Activated CD4-positive, alpha-beta memory T cell treated with anti-CD3 and anti-CD28 coated beads, Interleukin-2, amount 10 ng/mL, durations not matched to agents 7 days and 5 days (primary cell): ENCODE measurements at regions not wholly inside any gene's neighbourhood (a gene's known extent, or its start where the extent isn't known, plus 50 kb on each side); places are given as distances from the start of the nearest gene placed in this dataset.
"Not testable (repeated sequence)": the region's sequence is repeated elsewhere in the genome, so short reads cannot be mapped to it uniquely, and the experiment has no call there.

ENCODE experiments used
- CTCF ChIA-PET: fragments of 350-600 bp; sonication (Branson Sonifier 250); formaldehyde crosslinking; loops from one replicate; lab custom pipeline; 2021; ENCODE audit warnings: antibody characterized with exemption, inconsistent platforms; lab: Charles Lee
- POLR2A ChIA-PET: fragments of 350-600 bp; sonication (Branson Sonifier 250); formaldehyde crosslinking; loops from one replicate; lab custom pipeline; 2021; ENCODE audit warnings: antibody characterized with exemption; lab: Charles Lee
- DNase-seq: peaks from one replicate; pipeline ENCODE4 v3.0.0-alpha.2; 2020
- H3K27ac Mint-ChIP-seq: one replicate; pipeline ENCODE4 v1.8.0; 2021; ENCODE audit warnings: mild to moderate bottlenecking, mixed read lengths
- H3K27me3 Mint-ChIP-seq: one replicate; pipeline ENCODE4 v1.8.0; 2021; ENCODE audit warnings: mixed read lengths
- H3K36me3 Mint-ChIP-seq: one replicate; pipeline ENCODE4 v1.8.0; 2021; ENCODE audit warnings: low read depth, mixed read lengths
- H3K4me1 Mint-ChIP-seq: one replicate; pipeline ENCODE4 v1.8.0; 2021; ENCODE audit warnings: mixed read lengths
- H3K4me3 Mint-ChIP-seq: one replicate; pipeline ENCODE4 v1.8.0; 2021; ENCODE audit warnings: mild to moderate bottlenecking, mixed read lengths
- H3K9me3 Mint-ChIP-seq: one replicate; pipeline ENCODE4 v1.8.0; 2021; ENCODE audit warnings: mixed read lengths

DNA sequence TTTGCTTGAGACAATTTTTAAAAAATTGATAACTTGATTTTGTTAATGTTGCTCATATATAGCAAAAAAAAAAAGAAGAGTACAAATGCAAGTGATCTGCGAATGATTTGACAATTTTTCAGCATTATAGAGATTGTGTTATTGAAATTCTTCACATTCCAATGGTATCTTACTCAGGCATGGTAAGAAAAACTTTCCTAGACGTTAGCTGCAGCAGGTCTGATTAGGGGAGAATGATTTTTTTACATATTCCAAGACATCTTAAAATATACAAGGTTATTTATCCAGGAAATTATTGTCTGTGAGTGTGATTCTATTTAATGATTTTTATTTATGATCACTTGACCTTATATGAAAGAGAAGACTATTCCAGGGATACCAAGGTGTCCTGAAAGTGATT lies 361.9 kb downstream of the MAT2B start:
- Mint-ChIP-seq H3K27me3 (no peaks in the 10 kb centered on the region), H3K9me3 (no peaks in the 10 kb centered on the region), H3K36me3 (no peaks in the 10 kb centered on the region), H3K4me1 (no peaks in the 10 kb centered on the region), H3K27ac (no peak overlapping the region), H3K4me3 (no peak overlapping the region)
- ChIA-PET POLR2A (no interaction called here), CTCF (no interaction called here)
- no peak for DNase-seq

DNA sequence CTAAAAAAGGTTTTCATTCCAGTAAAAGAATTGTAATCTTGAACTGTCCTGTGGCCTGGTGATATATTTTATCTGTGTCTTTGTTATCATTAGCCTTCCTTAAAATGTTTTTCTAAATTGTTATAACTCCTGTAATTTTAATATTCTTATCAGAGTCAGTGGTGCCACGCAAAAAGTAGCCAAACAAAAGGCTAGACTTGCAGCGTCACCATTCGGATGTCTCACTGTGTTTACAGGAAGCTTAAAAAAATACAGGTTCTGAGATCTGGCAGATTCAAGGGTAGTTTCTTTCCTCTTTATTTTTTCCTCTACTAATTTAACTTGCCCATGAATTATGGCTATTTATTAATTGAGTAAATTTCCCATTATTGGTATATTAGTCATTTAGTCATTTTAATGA lies 362.3 kb downstream of the MAT2B start:
- H3K27me3 Mint-ChIP-seq, result no peaks in the 10 kb centered on the region
- POLR2A ChIA-PET, result no interaction called here

DNA sequence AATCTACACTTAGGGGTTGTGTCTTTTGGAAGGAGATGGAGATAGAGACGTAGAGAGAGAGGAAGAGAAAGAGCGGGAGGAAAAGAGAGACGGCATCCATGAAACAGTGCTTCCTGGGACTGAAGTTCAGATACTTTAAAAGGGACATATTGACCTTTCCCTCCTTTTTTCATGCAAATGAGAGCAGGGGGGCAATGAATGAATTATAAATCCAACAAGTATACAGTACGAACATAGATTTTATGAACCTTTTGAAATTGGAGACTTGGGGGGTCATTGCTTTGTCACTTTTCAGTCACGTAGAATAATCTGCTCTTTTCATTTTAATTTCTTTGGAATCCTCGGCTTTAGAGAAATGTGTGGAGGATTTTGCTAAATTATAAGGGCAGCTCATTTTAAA lies 364.2 kb downstream of the MAT2B start:
- no peak for DNase-seq
- H3K27me3 Mint-ChIP-seq, result no peaks in the 10 kb centered on the region
- CTCF ChIA-PET, result no interaction called here
- no peaks in the 10 kb centered on the region for H3K4me1 Mint-ChIP-seq
- no peaks in the 10 kb centered on the region for H3K36me3 Mint-ChIP-seq
- H3K4me3 Mint-ChIP-seq, result no peak overlapping the region
- POLR2A ChIA-PET, result no interaction called here
- H3K27ac Mint-ChIP-seq, result no peak overlapping the region
- H3K9me3 Mint-ChIP-seq, result no peaks in the 10 kb centered on the region

More for the DNA sequence above, 362.3 kb downstream of the MAT2B start:
- Mint-ChIP-seq H3K36me3 (no peaks in the 10 kb centered on the region), H3K9me3 (no peaks in the 10 kb centered on the region), H3K27ac (no peak overlapping the region), H3K4me1 (no peaks in the 10 kb centered on the region), H3K4me3 (no peak overlapping the region)
- CTCF ChIA-PET, result no interaction called here
- DNase-seq, result no peak

DNA sequence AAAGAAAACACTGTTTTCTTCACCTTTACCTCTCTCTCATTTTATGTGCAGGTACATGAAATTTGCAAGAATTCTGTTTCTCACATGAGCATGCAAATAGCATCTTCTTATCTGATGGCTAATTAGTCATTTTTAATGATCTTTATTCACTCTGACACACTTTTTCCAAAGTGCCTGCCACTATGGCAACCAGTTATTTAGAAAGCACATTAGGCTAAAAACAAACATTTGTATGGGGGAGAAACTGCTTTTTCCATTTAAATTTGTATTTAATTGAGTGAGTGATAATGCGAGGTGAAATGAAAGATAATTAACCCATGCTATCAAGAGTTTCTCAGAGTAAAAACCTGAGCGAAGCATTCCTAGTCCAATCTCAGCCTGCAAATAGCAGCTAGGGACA lies 365.0 kb downstream of the MAT2B start:
- Mint-ChIP-seq H3K27me3 (no peaks in the 10 kb centered on the region), H3K9me3 (no peaks in the 10 kb centered on the region), H3K4me3 (no peak overlapping the region), H3K4me1 (no peaks in the 10 kb centered on the region), H3K27ac (no peak overlapping the region), H3K36me3 (no peaks in the 10 kb centered on the region)
- POLR2A ChIA-PET, result no interaction called here
- CTCF ChIA-PET, result no interaction called here
- DNase-seq, result no peak

DNA sequence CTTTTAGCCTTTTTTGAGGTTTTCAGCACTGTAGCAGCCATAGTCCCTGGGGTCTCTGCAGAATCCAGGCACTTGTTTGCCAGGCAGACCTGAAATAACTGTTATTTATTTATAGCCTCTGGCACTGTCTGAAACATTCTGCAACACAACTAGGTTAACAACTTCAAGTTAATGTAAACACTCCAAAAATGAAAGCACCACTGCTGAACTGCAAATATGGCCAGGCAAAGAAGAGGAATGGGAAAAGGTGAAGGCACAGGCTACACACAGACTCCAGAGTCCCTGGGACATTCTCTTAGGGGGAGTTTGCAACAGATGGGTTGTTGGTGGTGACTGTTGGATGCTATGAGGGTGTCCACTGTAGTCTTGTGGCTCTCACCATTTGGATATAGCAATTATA lies 369.0 kb downstream of the MAT2B start:
- H3K27me3 Mint-ChIP-seq, result no peaks in the 10 kb centered on the region
- H3K36me3 Mint-ChIP-seq, result no peaks in the 10 kb centered on the region
- H3K27ac Mint-ChIP-seq, result no peak overlapping the region
- ChIA-PET POLR2A (no interaction called here), CTCF (no interaction called here)
- no peaks in the 10 kb centered on the region for H3K4me1 Mint-ChIP-seq
- no peaks in the 10 kb centered on the region for H3K9me3 Mint-ChIP-seq
- no peak overlapping the region for H3K4me3 Mint-ChIP-seq
- no peak for DNase-seq

DNA sequence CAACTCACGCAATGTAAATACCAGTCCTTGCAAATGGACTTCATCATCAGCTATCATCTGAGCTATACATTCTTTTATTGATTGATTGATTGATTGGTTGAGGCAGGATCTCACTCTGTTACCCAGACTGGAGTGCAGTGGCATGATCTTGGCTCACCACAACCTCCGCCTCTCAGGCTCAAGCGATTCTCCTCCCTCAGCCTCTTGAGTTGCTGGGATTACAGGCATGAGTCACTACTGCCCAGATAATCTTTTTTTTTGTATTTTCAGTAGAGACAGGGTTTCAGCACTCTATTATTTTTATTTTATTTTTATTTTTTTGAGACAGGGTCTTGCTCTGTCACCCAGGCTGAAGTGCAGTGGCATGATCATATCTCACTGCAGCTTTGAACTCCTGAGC lies 369.5 kb downstream of the MAT2B start:
- CTCF ChIA-PET, H3K27me3 Mint-ChIP-seq: not testable (repeated sequence)
- POLR2A ChIA-PET, result interaction anchor here (0.6 kb wide), 1 partner anchor 1020 kb away, joined by 3 read pairs; no protein-coding TSS in a partner anchor

DNA sequence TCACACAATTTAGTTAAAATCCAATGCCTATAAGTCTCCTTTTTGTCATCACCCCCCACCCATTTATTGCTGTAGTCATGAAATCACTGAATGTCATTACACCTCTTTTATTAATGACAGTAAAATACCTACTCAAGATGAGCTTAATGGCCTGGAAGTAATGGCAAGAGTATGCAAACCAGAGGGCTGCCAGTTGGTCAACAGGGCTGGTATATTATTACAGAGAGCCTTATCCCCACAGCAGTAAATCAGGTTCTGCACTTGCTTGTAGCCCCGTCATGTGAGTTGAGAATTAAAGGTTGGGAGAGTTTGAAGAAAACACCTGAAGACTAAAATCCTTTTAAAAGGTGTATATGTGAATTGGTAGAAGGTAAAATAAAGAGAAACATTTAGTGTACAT lies 372.4 kb downstream of the MAT2B start:
- CTCF ChIA-PET, result no interaction called here
- no peak for DNase-seq
- Mint-ChIP-seq H3K27ac (no peak overlapping the region), H3K4me3 (no peak overlapping the region), H3K36me3 (no peaks in the 10 kb centered on the region), H3K9me3 (no peaks in the 10 kb centered on the region), H3K4me1 (no peaks in the 10 kb centered on the region), H3K27me3 (no peaks in the 10 kb centered on the region)
- POLR2A ChIA-PET, result no interaction called here

More for the DNA sequence above, 369.5 kb downstream of the MAT2B start:
- not testable (repeated sequence) for DNase-seq, H3K27ac Mint-ChIP-seq, H3K4me1 Mint-ChIP-seq, H3K36me3 Mint-ChIP-seq, H3K9me3 Mint-ChIP-seq, H3K4me3 Mint-ChIP-seq

DNA sequence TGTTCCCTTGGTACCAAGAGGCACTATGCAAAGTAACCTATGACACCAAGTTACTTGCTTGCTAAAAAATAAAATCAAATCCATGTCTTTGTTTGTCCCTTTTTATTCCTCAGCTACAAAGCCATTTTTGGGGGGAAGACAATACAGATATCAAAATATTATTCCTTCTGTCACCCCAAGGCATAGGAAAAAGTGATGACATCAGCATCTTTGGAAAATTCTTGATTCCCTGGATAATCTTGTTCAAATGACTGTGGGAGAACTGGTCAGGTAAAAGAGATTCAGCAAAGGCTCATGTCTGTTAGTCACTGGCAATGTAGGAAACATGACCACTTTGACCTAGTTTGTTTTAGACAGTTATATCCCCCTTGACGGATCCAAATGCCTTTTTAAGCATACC lies 373.1 kb downstream of the MAT2B start:
- ChIA-PET CTCF (no interaction called here), POLR2A (no interaction called here)
- Mint-ChIP-seq H3K9me3 (no peaks in the 10 kb centered on the region), H3K36me3 (no peaks in the 10 kb centered on the region), H3K4me3 (no peak overlapping the region), H3K27ac (no peak overlapping the region), H3K4me1 (no peaks in the 10 kb centered on the region), H3K27me3 (no peaks in the 10 kb centered on the region)
- no peak for DNase-seq

DNA sequence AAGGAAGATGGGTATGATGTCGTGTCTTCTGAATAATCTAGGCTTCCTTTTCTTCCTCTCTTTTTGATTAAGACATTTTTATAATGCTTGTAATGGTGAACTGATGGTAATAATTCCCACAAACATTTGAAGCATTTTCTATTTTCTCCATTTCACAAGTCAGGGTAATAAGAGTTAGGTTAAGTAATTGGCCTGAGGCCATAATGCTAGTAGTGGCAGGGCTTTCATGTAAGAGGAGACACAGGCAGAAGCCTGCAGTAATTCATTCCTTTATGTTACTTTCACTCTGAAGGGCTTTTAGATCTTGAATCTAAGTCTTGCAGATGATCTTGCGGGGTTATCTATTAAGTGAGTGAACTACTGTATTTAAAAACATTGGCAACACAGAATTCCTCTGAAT lies 374.9 kb downstream of the MAT2B start:
- no peaks in the 10 kb centered on the region for H3K4me1 Mint-ChIP-seq
- no peaks in the 10 kb centered on the region for H3K9me3 Mint-ChIP-seq
- no peak for DNase-seq
- POLR2A ChIA-PET, result no interaction called here
- H3K36me3 Mint-ChIP-seq, result no peaks in the 10 kb centered on the region
- no peak overlapping the region for H3K27ac Mint-ChIP-seq
- no peak overlapping the region for H3K4me3 Mint-ChIP-seq
- CTCF ChIA-PET, result no interaction called here
- H3K27me3 Mint-ChIP-seq, result no peaks in the 10 kb centered on the region

DNA sequence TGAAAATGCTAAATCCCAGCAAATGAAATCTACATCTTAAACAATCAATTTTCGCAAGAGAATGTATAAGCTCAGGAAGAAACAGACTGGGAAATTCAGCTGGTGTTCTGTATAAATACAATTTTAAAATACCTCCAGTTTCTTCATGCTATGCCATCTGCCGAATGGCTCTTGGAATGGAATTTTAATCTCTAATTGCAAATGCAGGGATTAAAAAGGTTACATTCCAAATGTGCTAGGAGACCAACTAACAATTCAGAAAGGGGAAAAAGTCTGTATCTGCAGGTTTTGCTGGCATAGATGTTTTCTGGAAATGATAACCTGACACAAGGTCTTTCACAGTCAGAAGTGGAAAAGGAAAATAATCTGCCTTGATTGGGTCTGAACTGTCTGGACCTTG lies 379.7 kb downstream of the MAT2B start:
- no peak overlapping the region for H3K4me3 Mint-ChIP-seq
- CTCF ChIA-PET, result no interaction called here
- H3K27ac Mint-ChIP-seq, result no peak overlapping the region
- H3K36me3 Mint-ChIP-seq, result no peaks in the 10 kb centered on the region
- DNase-seq, result no peak
- POLR2A ChIA-PET, result no interaction called here
- no peaks in the 10 kb centered on the region for H3K9me3 Mint-ChIP-seq
- no peaks in the 10 kb centered on the region for H3K4me1 Mint-ChIP-seq
- no peaks in the 10 kb centered on the region for H3K27me3 Mint-ChIP-seq

DNA sequence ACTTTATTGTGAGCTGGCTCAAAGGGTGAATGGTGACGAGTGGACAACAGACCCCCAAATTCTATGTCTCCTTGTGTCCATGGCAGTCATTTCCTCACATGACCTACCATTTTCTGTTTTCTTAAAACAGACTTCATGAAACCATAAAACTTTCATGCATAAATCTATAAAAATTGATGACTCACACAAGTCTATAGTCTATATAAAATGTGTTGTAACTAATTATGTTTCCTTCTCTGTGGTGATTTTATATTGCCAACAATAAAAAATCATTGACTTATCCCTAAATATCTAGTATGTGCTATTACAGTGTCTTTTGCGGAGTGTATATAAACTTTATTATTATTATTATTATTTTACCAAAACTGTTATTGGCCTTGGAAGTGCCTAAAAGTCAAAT lies 382.4 kb downstream of the MAT2B start:
- Mint-ChIP-seq H3K4me1 (no peaks in the 10 kb centered on the region), H3K27ac (no peak overlapping the region)

DNA sequence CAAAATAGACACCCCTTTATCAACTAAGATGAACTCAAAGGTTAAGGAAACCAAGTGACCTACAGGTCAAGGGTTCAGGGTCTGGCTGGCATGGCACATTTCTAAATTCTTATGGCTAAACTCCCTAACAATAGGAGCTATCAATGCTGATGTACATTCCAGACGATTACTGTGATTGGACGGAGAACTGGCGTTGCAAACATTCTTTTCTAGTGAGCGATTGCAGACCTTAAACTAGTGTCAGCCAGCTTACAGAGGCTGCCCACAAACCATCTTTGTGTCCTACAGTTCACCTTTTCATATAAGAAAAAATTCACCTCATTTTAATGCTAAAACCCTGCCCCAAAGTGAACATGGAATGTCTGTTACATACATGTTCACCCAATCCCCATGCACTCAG lies 382.9 kb downstream of the MAT2B start:
- CTCF ChIA-PET, result no interaction called here
- no peak for DNase-seq
- H3K36me3 Mint-ChIP-seq, result no peaks in the 10 kb centered on the region
- no peaks in the 10 kb centered on the region for H3K9me3 Mint-ChIP-seq
- POLR2A ChIA-PET, result no interaction called here
- no peak overlapping the region for H3K27ac Mint-ChIP-seq
- no peaks in the 10 kb centered on the region for H3K27me3 Mint-ChIP-seq
- H3K4me3 Mint-ChIP-seq, result no peak overlapping the region
- H3K4me1 Mint-ChIP-seq, result no peaks in the 10 kb centered on the region

More for the DNA sequence above, 382.4 kb downstream of the MAT2B start:
- H3K4me3 Mint-ChIP-seq, result no peak overlapping the region
- H3K27me3 Mint-ChIP-seq, result no peaks in the 10 kb centered on the region
- no peaks in the 10 kb centered on the region for H3K9me3 Mint-ChIP-seq
- DNase-seq, result no peak
- no peaks in the 10 kb centered on the region for H3K36me3 Mint-ChIP-seq
- ChIA-PET CTCF (no interaction called here), POLR2A (no interaction called here)

DNA sequence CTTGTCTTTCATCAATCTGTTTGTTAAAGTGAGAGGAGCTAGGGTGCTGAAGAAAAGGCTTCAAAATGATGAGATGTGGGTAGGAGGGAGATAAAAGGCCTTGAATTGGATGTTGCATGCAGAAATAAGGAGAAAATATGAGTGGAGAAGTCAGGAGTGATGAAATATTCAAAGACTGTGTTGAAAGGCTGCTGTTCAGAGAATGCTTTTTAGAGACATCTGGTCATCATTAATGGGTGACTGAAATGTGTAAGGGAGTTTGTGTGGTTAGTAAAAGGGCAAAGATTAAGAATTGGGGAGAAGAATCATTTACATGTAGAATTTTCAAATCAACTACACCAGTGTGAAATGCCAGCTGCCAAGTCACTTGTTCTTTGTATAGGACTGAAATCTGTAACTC lies 383.9 kb downstream of the MAT2B start:
- ChIA-PET CTCF (no interaction called here), POLR2A (no interaction called here)
- Mint-ChIP-seq H3K27me3 (no peaks in the 10 kb centered on the region), H3K36me3 (no peaks in the 10 kb centered on the region), H3K27ac (no peak overlapping the region), H3K9me3 (no peaks in the 10 kb centered on the region), H3K4me1 (no peaks in the 10 kb centered on the region), H3K4me3 (no peak overlapping the region)
- no peak for DNase-seq

DNA sequence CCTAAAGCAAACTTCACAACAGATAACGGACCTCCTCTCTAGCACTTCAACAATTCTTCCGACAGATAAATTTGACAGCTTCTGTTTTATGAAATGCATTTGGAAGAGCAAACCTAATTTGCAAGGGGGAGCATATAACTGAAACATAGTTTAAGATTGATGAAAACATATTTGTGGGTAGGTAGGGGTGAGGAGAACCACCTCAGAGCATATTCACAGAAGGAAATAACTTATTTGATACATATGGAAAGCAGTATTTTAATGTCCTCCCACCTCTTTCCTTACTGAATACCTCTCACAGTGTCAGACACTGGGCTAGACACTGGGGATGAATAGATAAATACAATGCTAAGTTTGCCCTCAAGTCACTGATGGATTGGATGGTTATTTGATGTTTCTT lies 384.8 kb downstream of the MAT2B start:
- no peak overlapping the region for H3K4me3 Mint-ChIP-seq
- CTCF ChIA-PET, result interaction anchor here (0.6 kb wide), 1 partner anchor 37 kb away, joined by 3 read pairs; no protein-coding TSS in a partner anchor
- H3K27ac Mint-ChIP-seq, result no peak overlapping the region

DNA sequence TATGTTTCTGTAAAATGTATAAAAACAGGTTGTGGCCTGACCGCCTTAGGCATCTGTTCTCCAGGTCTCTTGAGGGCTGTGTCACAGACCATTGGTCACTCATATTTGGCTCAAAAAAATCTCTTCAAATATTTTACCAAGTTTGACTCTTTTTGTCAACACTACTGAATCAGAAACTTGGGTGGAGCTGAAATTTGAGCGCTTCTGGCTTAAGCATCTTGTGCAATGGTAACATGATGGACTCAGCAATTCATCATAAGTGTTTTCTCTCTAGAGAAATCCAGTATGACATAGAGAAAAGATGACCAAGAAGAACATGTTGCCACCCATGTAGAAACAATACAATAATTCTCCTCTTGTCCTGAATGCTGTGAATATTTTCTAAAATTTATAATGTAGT lies 387.9 kb downstream of the MAT2B start:
- H3K4me1 Mint-ChIP-seq, result no peaks in the 10 kb centered on the region
- no peaks in the 10 kb centered on the region for H3K27me3 Mint-ChIP-seq
- no peak for DNase-seq
- no peaks in the 10 kb centered on the region for H3K9me3 Mint-ChIP-seq
- no peak overlapping the region for H3K27ac Mint-ChIP-seq
- no peak overlapping the region for H3K4me3 Mint-ChIP-seq
- no peaks in the 10 kb centered on the region for H3K36me3 Mint-ChIP-seq
- ChIA-PET CTCF (no interaction called here), POLR2A (no interaction called here)

More for the DNA sequence above, 384.8 kb downstream of the MAT2B start:
- H3K36me3 Mint-ChIP-seq, result no peaks in the 10 kb centered on the region
- no peaks in the 10 kb centered on the region for H3K4me1 Mint-ChIP-seq
- no peaks in the 10 kb centered on the region for H3K9me3 Mint-ChIP-seq
- H3K27me3 Mint-ChIP-seq, result no peaks in the 10 kb centered on the region
- DNase-seq, result no peak
- POLR2A ChIA-PET, result no interaction called here
